ENCODE measurements at regions not wholly inside any gene's neighbourhood (a gene's known extent, or its start where the extent isn't known, plus 50 kb on each side); places are given as distances from the start of the nearest gene placed in this dataset.

DNA sequence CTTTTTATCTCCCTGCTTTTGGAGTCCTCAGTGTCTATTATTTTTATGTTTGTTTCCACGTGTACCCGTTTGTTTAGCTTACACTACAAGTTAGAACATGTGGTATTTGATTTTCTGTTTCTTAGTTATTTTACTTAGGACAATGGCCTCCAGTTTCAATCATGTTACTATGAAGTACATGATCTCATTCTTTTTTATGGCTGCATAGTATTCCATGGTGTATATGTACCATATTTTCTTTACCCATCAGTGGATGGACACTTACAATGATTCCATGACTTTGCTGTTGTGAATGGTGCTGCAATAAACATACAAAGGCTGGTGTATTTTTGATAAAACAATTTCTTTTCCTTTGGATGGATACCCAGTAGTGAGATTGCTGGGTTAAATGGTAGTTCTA lies 269.5 kb downstream of the HS3ST3A1 start:
- H3K4me3 ChIP-seq (ENCODE audit: low read depth, low read length) = no peak overlapping the region
- no peak for DNase-seq (ENCODE audit: low read depth)
- in situ Hi-C loops (cut with HindIII; ENCODE audit: low sequenced_read_pairs) = no loop called here
- TF ChIP-seq, protein P1, sequence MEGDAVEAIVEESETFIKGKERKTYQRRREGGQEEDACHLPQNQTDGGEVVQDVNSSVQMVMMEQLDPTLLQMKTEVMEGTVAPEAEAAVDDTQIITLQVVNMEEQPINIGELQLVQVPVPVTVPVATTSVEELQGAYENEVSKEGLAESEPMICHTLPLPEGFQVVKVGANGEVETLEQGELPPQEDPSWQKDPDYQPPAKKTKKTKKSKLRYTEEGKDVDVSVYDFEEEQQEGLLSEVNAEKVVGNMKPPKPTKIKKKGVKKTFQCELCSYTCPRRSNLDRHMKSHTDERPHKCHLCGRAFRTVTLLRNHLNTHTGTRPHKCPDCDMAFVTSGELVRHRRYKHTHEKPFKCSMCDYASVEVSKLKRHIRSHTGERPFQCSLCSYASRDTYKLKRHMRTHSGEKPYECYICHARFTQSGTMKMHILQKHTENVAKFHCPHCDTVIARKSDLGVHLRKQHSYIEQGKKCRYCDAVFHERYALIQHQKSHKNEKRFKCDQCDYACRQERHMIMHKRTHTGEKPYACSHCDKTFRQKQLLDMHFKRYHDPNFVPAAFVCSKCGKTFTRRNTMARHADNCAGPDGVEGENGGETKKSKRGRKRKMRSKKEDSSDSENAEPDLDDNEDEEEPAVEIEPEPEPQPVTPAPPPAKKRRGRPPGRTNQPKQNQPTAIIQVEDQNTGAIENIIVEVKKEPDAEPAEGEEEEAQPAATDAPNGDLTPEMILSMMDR (IDR thresholded peaks at IDR 0.05; ENCODE audit: low read depth, low read length, missing control alignments) = no peak

DNA sequence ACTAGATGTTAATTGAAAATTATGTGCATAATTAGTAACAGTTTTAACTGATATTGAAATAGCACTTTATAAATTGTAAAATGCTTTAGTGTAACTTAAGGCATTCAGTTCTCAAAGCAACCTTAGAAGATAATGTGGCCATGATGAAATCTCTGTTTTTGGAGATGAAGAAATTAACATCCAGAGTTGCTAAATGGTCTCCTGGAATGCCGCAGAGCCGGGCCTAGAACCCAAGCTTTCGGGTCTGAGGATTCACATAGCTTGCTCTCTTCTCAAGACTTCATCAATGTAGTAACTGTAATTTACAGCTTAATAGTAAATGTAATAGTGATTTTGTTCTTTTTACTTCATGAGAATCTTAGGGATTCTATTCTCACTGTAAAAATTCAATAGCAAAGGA lies 272.3 kb downstream of the HS3ST3A1 start:
- TF ChIP-seq, protein P1 (IDR thresholded peaks at IDR 0.05; ENCODE audit: low read depth, low read length, missing control alignments) = no peak
- DNase-seq (ENCODE audit: low read depth) = no peak
- no peak overlapping the region for H3K4me3 ChIP-seq (ENCODE audit: low read depth, low read length)
- in situ Hi-C loops (cut with HindIII; ENCODE audit: low sequenced_read_pairs) = no loop called here

DNA sequence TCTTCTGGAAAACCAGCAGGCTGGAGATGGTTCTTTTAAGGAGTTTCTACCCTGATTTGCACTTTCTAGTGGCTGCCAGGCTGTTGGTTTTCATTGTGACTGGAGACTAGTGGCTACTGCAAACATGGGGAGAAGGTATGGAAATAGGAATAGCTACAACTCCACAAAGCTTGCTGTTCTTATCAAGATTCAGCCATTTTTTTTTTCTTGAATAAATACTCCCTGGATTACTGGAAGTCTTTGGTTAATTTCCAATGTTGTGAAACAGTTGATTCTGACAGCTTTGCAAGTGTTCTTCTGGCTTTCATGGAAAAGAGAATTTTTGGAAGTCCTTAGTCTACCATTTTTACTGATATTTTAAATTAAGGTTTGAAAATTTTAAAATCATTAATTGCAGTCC lies 277.7 kb downstream of the HS3ST3A1 start:
- in situ Hi-C loops (cut with HindIII; ENCODE audit: low sequenced_read_pairs) = no loop called here
- no peak for DNase-seq (ENCODE audit: low read depth)
- H3K4me3 ChIP-seq (ENCODE audit: low read depth, low read length) = no peak overlapping the region
- TF ChIP-seq, protein P1 (IDR thresholded peaks at IDR 0.05; ENCODE audit: low read depth, low read length, missing control alignments) = no peak

DNA sequence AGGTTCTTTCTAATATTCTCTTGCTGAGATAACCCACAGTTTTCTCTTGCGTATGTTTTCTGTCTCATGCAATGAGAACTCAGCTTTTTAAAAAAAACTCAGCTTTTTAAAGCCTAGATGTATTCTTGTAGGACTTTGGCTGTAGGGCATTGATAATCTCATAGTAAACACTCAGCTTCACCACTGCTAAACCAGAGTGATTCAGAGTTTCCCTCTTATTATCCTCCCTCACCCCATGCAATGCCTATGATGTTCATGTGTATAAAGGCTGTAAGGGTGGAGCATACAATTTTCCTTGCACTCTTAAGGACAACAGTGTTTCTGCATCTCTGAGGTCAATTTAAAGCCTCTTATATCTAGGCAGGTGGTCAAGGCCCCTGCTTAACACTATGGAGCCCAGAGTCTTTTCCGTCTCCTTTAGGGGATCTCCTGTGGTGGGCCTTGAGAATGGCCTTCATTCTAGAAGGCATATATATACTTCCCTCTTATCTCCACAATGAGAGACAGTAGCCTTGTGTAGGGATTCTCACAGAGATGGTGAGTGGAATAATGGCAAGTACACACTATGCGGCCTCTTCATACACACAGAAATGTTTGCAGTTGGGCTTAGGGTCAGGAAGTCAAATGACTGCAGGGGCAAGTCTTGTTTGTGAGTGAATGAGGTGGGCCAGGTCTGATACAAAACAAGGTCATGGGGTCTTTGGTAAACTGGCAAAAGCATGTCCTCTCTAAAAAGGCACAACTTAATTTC lies 279.6 kb downstream of the HS3ST3A1 start:
- in situ Hi-C loops (cut with HindIII; ENCODE audit: low sequenced_read_pairs) = no loop called here
- TF ChIP-seq, protein P1 (IDR thresholded peaks at IDR 0.05; ENCODE audit: low read depth, low read length, missing control alignments) = no peak
- H3K4me3 ChIP-seq (ENCODE audit: low read depth, low read length) = no peak overlapping the region
- DNase-seq (ENCODE audit: low read depth) = no peak

DNA sequence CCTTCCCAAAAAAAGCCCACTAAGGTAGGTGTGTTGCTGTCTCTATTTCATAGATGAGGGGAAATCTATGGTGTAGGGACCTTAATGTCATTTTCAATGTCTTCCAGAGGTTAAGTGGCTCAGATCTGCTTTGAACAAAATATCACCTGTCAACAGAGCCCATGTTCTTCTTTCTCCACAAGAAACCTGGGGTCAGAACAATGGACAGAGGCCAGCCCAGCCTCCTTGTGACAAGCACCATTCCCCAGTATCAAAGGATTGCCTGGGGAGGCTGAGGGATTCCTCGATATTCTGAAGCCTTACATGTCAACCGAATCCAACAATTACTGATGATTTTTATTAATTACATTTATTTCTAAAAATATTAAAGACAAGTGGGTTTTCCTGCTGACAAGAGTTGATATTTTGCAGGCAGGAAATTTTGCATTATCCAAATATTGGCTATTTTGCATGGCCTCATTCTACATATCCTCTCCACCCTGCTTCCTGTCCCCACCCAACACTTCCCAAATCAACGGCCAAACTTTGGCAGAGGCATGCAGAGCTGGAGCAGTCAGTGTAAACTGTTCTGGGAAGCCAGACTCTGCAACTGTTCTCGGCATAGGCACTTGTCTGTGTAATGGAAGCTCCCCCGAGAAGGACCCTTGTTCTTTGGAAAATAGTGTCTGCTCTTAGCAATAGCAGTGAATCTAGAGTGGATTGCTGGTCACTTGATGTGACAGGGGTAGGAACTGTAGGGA lies 281.5 kb downstream of the HS3ST3A1 start:
- in situ Hi-C loops (cut with HindIII; ENCODE audit: low sequenced_read_pairs) = no loop called here
- no peak for DNase-seq (ENCODE audit: low read depth)
- no peak overlapping the region for H3K4me3 ChIP-seq (ENCODE audit: low read depth, low read length)
- TF ChIP-seq, protein P1 (IDR thresholded peaks at IDR 0.05; ENCODE audit: low read depth, low read length, missing control alignments) = no peak

DNA sequence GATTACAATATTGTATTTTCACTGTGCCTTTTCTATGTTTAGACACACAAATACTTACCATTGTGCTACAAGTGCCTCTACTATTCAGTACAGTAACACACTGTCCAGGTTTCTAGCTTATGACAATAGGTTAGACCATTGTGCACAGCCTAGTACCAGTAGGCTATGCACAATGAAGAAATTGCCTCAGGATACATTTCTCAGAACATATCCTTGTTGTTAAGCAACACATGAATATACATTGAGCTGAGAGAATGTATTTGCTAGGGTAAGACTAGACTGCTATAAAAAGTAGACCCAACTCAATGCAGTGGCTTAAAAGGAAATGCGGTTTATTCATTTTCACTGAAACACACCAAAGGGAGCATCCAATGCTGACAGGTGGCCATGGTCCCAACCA lies 285.1 kb downstream of the HS3ST3A1 start:
- TF ChIP-seq, protein P1 (IDR thresholded peaks at IDR 0.05; ENCODE audit: low read depth, low read length, missing control alignments) = no peak
- DNase-seq (ENCODE audit: low read depth) = no peak
- in situ Hi-C loops (cut with HindIII; ENCODE audit: low sequenced_read_pairs) = no loop called here
- H3K4me3 ChIP-seq (ENCODE audit: low read depth, low read length) = no peak overlapping the region

Measured in astrocyte of the cerebellum (primary cell).